GM12878 (cell line): ENCODE measurements at regions not wholly inside any gene's neighbourhood (a gene's known extent, or its start where the extent isn't known, plus 50 kb on each side); places are given as distances from the start of the nearest gene placed in this dataset.

ENCODE experiments used
- ATAC-seq: fragments of 200-7000 bp; cut with Tn5 transposase; 3 replicates; pipeline ENCODE4 v1.9.1; 2020; ENCODE audit warnings: mild to moderate bottlenecking, moderate library complexity
- BruUV-seq: library from RNA; stranded (reverse); fragments of 400-500 nt; replicated peaks from 2 replicates; lab custom pipeline; 2021; lab: Mats Ljungman, UMichigan
- CTCF ChIA-PET: fragments of 300-600 bp; sonication (Branson Sonifier 250); formaldehyde crosslinking; extraction: SDS; loops from one replicate; lab custom pipeline; 2021; ENCODE audit warnings: inconsistent platforms; lab: Yijun Ruan, JAX
- POLR2A ChIA-PET: fragments of 350-600 bp; formaldehyde crosslinking; extraction: SDS; loops from one replicate; lab custom pipeline; 2021; ENCODE audit warnings: inconsistent platforms; lab: Charles Lee
- RAD21 ChIA-PET: fragments of 300-600 bp; sonication (Branson Sonifier 250); formaldehyde crosslinking; loops from one replicate; lab custom pipeline; 2023; ENCODE audit warnings: antibody characterized with exemption; ENCODE audit not compliant: unreplicated experiment; lab: Charles Lee
- SMC1A ChIA-PET: fragments of 300-600 bp; sonication (Branson Sonifier 250); formaldehyde crosslinking; loops from one replicate; lab custom pipeline; 2023; ENCODE audit not compliant: unreplicated experiment, uncharacterized antibody; lab: Charles Lee
- DNase-seq: peaks from one replicate; pipeline ENCODE4 v3.0.0-alpha.2; 2011; ENCODE audit warnings: low read depth, low spot score
- FAIRE-seq: peaks from 3 replicates; lab custom pipeline; 2011; peaks lifted over from hg19 to GRCh38; lab: Jason Lieb, UNC
- H2AFZ ChIP-seq: 2 replicates; pipeline ENCODE4 v1.6.0; 2011; ENCODE audit warnings: low read depth, low read length, control low read depth; ENCODE audit not compliant: control insufficient read depth
- H3K27ac ChIP-seq: 2 replicates; pipeline ENCODE4 v1.5.1; 2011; ENCODE audit warnings: control low read depth; ENCODE audit not compliant: control insufficient read depth, insufficient read depth
- H3K27me3 ChIP-seq, 2 experiments: replicated peaks in 1 of 2; 2 replicates each; pipeline versions ENCODE4 v1.6.0 to v1.6.1; 2011; ENCODE audit warnings: low read length in 1 of 2; ENCODE audit not compliant: control insufficient read depth in 2 of 2, insufficient read depth in 2 of 2
- H3K36me3 ChIP-seq, 2 experiments: 2 replicates each; pipeline ENCODE4 v1.5.1; 2011; ENCODE audit warnings: low read length in 1 of 2; ENCODE audit not compliant: control insufficient read depth in 2 of 2, insufficient read depth in 2 of 2
- H3K4me1 ChIP-seq: 2 replicates; pipeline ENCODE4 v1.6.1; 2011; ENCODE audit warnings: mild to moderate bottlenecking, low read length, moderate library complexity, mixed read lengths; ENCODE audit not compliant: control insufficient read depth, insufficient read depth
- H3K4me2 ChIP-seq: 2 replicates; pipeline ENCODE4 v1.6.0; 2011; ENCODE audit warnings: control low read depth; ENCODE audit not compliant: control insufficient read depth, insufficient read depth
- H3K4me3 ChIP-seq: fragments of 200-600 bp; sonication (generic); 2 replicates; pipeline ENCODE4 v1.5.1; 2016
- H3K79me2 ChIP-seq: 2 replicates; pipeline ENCODE4 v1.6.0; 2011; ENCODE audit warnings: low read length; ENCODE audit not compliant: control insufficient read depth, insufficient read depth
- H3K9ac ChIP-seq: 2 replicates; pipeline ENCODE4 v1.8.0; 2011; ENCODE audit warnings: low read length, control low read depth, mixed read lengths; ENCODE audit not compliant: control insufficient read depth, insufficient read depth
- H3K9me3 ChIP-seq: replicated peaks from 3 replicates; pipeline ENCODE4 v1.5.1; 2011; ENCODE audit warnings: mild to moderate bottlenecking, low read length; ENCODE audit not compliant: control insufficient read depth, insufficient read depth
- H4K20me1 ChIP-seq: 2 replicates; pipeline ENCODE4 v1.6.0; 2011; ENCODE audit not compliant: control insufficient read depth, insufficient read depth
- EED ChIP-seq: sonication (generic); IDR thresholded peaks from 2 replicates; pipeline ENCODE4 v1.6.1; 2016; ENCODE audit warnings: antibody characterized with exemption, low read depth
- ELK1 ChIP-seq: IDR thresholded peaks from 2 replicates; pipeline ENCODE4 v1.6.1; 2012; ENCODE audit warnings: low read depth, low read length, improper control_type of control experiment
- HDAC2 ChIP-seq: fragments of 200-600 bp; sonication (generic); IDR thresholded peaks from 2 replicates; pipeline ENCODE4 v1.6.1; 2017
- HDAC6 ChIP-seq: fragments of 200-600 bp; sonication (generic); IDR thresholded peaks from one replicate; pipeline ENCODE4 v1.8.0; 2017; ENCODE audit warnings: antibody characterized with exemption; ENCODE audit not compliant: unreplicated experiment
- JUND ChIP-seq: IDR thresholded peaks from 2 replicates; pipeline ENCODE4 v1.6.1; 2012; ENCODE audit warnings: low read depth, mild to moderate bottlenecking, low read length, improper control_type of control experiment, moderate library complexity
- NBN ChIP-seq: fragments of 450-650 bp; IDR thresholded peaks from 2 replicates; pipeline ENCODE4 v1.6.1; 2016
- WRNIP1 ChIP-seq: IDR thresholded peaks from 2 replicates; pipeline ENCODE4 v1.6.1; 2011; ENCODE audit warnings: low read depth, low read length, improper control_type of control experiment, borderline replicate concordance
- YBX1 ChIP-seq: fragments of 450-650 bp; IDR thresholded peaks from 2 replicates; pipeline ENCODE4 v1.6.1; 2016; ENCODE audit warnings: antibody characterized with exemption
- WGBS: methylation state at CpG from one replicate; pipeline ENCODE4 v1.1.6; 2016; ENCODE audit warnings: low lambda C conversion rate; ENCODE audit not compliant: insufficient replicate concordance, insufficient coverage; ENCODE audit errors: missing lambda C conversion rate; 5-methylcytosine and 5-hydroxymethylcytosine counted together
- in situ Hi-C: fragments of 300-500 bp; cut with MboI; formaldehyde crosslinking; loops from 9 replicates; pipeline ENCODE4 v1.14.3; 2018; ENCODE audit warnings: mixed read lengths
- intact Hi-C: fragments of 100-400 bp; cut with micrococcal nuclease; formaldehyde crosslinking; loops from one replicate; pipeline ENCODE4 v1.14.2; 2022; ENCODE audit not compliant: unreplicated experiment

DNA sequence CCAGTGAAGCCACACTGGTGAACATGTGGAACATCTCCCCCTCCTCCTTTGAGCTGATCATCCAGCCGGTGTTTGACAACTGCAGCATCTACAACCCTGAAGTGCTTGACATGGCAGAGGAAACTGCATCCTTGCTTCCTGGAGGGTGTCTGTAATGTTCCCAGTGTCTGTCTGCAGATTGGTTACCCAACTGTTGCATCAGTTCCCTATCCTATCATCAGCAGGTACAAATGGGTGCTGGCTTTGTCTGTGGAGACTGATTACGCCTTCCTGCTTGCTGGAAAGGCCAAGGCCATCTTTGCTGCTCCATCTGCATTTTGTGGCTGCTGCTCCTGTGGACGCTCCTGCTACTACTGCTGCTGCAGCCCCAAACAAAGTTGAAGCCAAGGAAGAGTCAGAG lies 83.5 kb downstream of the SKA1 start:
- BruUV-seq: no TSS peak
- ChIA-PET SMC1A (interaction anchor here (1.0 to 1.3 kb wide), 2 partner anchors 9 kb away, joined by 3 read pairs; no protein-coding TSS in a partner anchor), CTCF (no interaction called here), RAD21 (no interaction called here), POLR2A (no interaction called here)
- WGBS: 31% methylated on average over 3 of the region's 3 CpGs
- no peak overlapping the region for H3K4me2 ChIP-seq
- no peaks in the 10 kb centered on the region; a peak in 1 of 4 replicates for H3K27me3 ChIP-seq
- DNase-seq (no peak), FAIRE-seq (no peak), ATAC-seq (no peak)
- H3K4me3 ChIP-seq: no peak overlapping the region
- no peak overlapping the region for H2AFZ ChIP-seq
- in situ Hi-C loops: no loop called here
- TF ChIP-seq HDAC6: no peak
- TF ChIP-seq ELK1: no peak
- TF ChIP-seq NBN: no peak
- no peak for TF ChIP-seq JUND
- no peak for TF ChIP-seq WRNIP1
- no peak for TF ChIP-seq YBX1
- no peaks in the 10 kb centered on the region for H3K4me1 ChIP-seq
- intact Hi-C loops: no loop called here
- H4K20me1 ChIP-seq: no peaks in the 10 kb centered on the region
- H3K36me3 ChIP-seq: no peaks in the 10 kb centered on the region
- H3K9me3 ChIP-seq: no peaks in the 10 kb centered on the region
- H3K79me2 ChIP-seq: no peaks in the 10 kb centered on the region
- H3K27ac ChIP-seq: no peak overlapping the region
- H3K9ac ChIP-seq: no peak overlapping the region

DNA sequence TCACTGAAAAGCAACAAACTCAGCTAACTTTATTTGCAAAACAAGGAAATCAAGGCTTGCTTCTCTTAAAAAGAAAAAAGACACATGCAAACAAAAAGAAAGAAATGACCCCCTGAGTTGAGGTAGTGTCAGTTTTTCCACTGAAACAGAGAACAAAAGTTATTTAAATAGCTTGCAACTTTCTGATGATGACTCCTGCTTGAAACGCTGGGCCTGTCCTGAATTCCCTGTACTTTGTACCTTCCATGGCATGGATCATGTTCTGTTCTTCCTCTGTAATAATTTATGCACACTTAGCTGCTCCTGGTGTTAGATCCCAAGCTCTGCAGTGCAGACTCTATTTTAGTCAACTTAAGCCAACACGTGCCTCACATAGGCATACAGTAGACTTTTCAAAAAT lies 84.0 kb downstream of the SKA1 start:
- Histone ChIP-seq H3K4me3 (no peak overlapping the region), H3K9ac (no peak overlapping the region), H3K4me2 (no peak overlapping the region), H3K4me1 (no peaks in the 10 kb centered on the region), H4K20me1 (no peaks in the 10 kb centered on the region), H2AFZ (no peak overlapping the region), H3K36me3 (no peaks in the 10 kb centered on the region), H3K79me2 (no peaks in the 10 kb centered on the region)
- in situ Hi-C loops: no loop called here
- RAD21 ChIA-PET: no interaction called here
- FAIRE-seq: no peak
- WGBS: 0% methylated on average over 2 of the region's 2 CpGs
- CTCF ChIA-PET: no interaction called here
- intact Hi-C loops: no loop called here
- BruUV-seq: no TSS peak
- POLR2A ChIA-PET: no interaction called here
- no peak for DNase-seq
- TF ChIP-seq YBX1: no peak
- no peak for TF ChIP-seq HDAC2
- TF ChIP-seq EED: no peak
- TF ChIP-seq, all 136 proteins: peak for 0
- ATAC-seq: no peak
- H3K27ac ChIP-seq: no peak overlapping the region
- H3K27me3 ChIP-seq: no peaks in the 10 kb centered on the region; a peak in 1 of 4 replicates
- SMC1A ChIA-PET: interaction anchor here (1.0 to 1.3 kb wide), 2 partner anchors 8 to 9 kb away, joined by 3 read pairs; no protein-coding TSS in a partner anchor
- H3K9me3 ChIP-seq: no peaks in the 10 kb centered on the region
